ENCODE measurements at regions not wholly inside any gene's neighbourhood (a gene's known extent, or its start where the extent isn't known, plus 50 kb on each side); places are given as distances from the start of the nearest gene placed in this dataset.

GRCh38 chr2:228860601-228861285 lies 410.3 kb downstream of the PID1 start:
- no peak for DNase-seq

DNA sequence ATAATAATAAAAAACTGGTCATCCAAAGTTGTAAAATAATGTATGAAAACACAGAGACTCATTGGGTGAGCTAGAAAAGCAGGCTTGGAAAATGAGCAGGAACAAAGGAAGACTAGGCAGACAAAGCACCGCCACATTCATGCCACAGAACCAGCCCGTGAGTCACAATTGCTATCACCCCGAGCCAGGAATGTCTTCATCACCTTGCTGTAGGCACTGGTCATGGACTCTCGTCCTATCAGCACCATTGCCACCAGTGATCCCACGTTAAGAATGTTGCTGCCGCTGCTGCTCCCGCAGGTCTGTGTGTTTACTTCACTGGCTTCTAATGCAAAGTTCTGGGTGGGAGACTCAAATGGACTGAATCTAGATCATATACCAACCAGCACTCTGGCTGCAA lies 417.9 kb downstream of the PID1 start:
- DNase-seq = no peak

DNA sequence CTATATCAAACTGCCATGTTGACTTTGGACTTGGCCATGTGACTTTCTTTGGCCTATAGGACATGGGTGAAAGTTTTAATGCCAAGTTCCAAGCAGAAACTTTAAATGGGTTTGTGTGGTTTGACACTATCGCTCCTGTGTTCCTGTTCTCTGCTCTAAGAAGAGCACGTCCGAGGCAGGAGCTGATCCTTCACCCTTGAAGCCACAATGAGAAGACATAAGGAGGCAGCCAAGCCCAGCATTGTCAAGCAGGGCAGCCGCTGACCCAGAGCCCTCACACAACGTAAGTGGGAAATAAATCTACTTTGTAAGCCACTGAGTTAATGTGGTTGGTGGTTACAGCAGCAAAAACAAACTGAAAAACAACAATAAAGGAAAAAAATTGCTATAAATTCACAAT lies 422.4 kb downstream of the PID1 start:
- no peak for DNase-seq

DNA sequence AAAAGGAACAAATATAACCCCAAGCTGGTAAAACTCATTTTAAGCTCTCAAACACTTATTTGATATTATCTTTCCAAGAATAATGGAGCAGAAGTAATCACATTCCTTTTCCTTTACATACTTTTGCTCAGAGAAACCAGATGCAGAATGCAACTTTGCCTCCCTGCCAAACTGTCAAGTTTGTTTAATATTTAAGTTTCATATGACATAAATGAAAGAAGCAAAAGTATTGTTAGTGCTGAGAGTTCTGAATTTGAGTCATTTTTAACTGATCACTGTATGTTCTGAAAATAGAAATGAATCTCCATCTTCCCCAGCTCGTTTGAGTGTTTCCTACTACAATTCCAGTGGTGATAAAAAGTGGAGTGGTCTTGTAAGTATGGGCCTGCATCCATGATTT lies 423.4 kb downstream of the PID1 start:
- DNase-seq = no peak

DNA sequence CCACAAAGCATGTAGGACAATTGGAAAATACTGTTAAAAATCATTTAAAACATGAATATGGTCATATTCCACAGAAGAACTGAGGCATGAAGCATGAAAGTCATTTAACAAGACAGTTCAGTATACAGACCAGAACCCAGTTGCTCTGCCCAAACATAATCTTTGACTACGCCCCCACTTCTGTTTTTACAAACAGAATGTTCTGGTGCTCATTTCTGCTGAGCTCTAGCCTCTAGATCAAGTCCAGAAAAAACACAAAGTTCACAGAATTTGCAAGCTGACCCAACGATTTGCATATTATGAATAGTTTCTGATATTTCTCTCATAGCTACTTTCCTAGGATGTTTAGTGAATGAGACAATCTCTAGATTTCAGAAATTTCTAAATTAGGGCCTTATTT lies 424.9 kb downstream of the PID1 start:
- no peak for DNase-seq

- DNase-seq = no peak
Observed at GRCh38 chr2:228845162-228845925, 425.7 kb downstream of the PID1 start.

DNA sequence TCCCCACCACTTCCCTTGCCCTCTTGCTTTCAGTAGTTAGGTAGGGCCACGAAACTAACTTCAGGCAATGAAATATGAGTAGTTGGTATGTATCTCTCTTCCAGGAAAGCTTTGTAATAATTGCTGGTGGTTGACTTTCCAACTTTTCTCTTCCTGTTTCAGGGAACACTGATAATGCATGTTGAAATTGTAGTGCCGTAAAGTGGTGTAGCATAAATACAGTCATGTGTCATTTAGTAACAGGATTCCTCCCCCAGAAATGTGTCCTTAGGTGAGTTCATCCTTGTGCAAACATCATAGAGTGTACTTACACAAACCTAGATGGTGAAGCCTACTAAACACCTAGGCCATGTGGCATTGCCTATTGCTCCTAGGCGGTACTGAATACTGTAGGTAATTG lies 429.2 kb downstream of the PID1 start:
- DNase-seq = no peak

GRCh38 chr2:228841475-228841874 lies 429.6 kb downstream of the PID1 start:
- no peak for DNase-seq

- DNase-seq = no peak
Observed at GRCh38 chr2:228840743-228841114, 430.4 kb downstream of the PID1 start.

DNA sequence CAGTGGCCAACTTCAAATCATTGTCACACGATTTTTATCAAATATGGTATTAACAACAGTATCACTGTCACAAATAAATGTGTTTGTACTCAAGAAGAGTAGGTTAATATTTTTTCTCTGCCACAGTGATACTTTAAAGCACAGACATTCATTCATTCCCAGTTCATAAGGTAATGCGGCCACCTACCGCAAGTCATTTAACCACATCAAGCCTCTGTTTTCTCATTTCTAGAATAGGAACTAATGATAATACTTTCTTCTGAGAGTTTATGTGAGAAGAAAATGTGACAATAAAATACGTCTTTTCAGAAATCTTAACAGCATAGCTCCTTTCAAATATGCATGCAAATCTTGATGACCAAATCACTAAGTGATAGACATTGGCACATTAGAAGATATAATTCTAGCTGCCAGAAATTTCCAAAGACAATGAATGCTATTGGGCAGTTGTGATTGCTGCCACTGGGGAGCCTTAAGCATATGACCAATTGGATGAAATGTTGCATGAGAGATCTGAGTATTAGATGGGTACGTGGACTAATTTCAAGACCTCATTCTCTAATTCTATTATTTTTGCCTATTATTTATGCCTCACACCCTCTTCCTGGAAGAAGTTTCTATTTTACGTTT lies 430.9 kb downstream of the PID1 start:
- no peak for DNase-seq

GRCh38 chr2:228839421-228839876 lies 431.6 kb downstream of the PID1 start:
- no peak for DNase-seq

DNA sequence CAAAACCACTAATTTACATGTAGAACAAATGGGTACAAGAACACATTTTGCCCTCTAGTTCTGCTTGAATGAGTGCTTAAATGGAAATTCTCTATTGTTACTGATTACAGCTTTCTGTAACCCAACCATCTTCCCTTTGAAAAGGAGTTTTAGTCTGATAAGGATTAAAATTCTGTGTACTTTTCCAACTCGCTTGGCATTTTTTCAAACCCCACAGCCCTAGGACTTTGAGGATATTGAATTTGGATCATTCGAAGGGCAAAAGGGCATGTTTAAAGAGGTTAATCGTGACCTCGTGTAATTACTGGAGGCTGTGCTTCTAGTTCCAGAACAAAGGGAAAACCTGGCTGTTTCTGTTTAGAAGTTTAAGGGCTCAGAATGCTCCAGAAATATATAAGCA lies 432.3 kb downstream of the PID1 start:
- DNase-seq = no peak

- no peak for DNase-seq
Observed at GRCh38 chr2:228828397-228828796, 442.7 kb downstream of the PID1 start.

GRCh38 chr2:228827056-228827700 lies 443.9 kb downstream of the PID1 start:
- DNase-seq = no peak

DNA sequence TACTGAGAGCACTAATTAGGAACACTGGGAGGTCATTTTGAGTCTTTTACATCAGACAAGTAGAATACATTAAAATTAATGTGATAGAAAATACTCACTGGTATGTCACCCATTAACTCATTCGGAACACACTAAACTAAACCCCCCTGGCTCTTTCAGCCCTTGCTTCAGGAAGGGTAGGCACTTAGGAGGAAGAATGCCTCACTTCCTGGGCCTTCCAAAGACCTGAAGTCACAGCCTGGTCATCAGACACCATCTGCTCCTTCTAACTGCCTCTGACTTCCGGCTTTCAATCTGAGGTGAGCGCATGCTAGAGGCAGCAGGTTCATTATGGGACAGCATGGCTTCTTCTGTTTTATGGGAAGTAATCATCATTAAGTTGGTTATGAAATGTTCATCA lies 451.4 kb downstream of the PID1 start:
- DNase-seq = no peak

DNA sequence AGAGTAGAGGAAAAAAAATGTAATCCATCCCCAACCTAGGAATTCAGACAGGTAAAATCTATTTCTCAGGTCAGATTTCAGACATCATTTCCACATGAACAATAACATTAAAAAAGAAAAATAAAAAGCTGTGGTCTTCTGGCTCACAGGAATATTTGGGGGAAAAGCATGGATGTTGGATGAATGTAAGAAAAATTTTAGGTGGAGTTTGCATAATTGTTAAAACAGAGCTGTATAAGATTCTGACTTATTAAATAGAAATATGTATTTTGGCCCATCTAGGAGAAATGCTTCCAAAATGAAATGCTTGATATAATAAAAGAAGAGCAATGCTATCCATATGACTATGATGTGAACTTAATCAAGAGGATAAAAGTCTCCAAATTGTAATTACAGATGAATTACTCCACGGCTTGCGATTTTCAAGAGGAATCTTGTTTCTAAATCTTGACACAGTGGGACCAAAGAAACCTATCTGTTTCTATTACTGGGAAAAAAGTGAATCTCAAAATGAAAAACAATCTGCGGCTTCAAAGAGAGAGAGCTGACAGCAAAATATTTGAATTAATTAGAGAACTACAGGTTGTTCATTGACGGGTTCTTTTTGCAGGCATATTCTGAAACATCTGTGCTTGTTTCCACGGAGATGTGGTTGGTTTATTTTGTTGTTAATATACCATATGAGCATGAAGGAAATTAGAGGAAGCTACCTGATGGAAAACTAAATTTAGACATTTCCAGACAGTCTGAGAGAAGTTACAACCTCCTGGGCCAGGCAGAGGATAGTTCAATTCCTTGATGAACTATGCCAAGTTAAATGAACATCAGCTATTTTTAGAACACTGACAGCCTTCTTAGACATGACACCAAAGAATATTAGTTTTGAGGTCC lies 468.7 kb downstream of the PID1 start:
- DNase-seq = no peak

DNA sequence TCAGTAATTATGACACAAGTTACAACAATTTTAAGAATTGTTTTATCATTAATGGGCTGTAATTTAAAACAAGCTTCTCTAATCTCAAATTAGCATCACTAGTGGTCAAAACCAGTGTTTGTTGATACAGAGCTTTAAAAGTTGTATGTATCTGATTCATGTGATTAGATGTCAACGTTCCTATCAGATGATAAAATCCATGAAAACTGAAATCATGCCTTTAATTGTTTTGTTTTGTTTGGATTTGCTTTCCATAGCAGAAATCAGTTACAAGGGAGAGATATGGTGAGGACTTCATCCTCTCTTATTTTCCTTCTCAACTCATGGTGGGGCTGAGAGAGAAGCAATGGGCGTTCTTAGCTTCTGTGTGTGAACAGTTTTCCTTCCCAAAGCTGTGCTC lies 469.6 kb downstream of the PID1 start:
- no peak for DNase-seq

DNA sequence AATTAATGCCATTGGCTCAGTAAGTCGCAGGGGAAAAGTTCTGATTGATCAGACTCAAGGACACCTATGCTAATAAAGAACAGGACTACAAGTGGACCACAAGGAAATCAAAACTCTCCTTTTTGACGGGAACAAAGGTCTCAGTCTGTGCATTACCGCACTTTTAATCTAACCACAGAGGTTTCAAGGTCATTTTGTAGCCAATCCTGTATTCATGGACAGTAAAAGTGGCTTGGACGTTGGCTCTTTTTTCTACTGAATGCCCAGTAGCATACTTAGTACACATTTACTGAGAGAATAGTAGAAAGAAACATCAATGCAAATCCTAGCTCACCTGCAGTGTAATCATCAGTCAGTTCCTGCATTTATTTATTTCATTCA lies 471.9 kb downstream of the PID1 start:
- DNase-seq = no peak

- no peak for DNase-seq
Observed at GRCh38 chr2:228798458-228799207, 472.5 kb downstream of the PID1 start.

DNA sequence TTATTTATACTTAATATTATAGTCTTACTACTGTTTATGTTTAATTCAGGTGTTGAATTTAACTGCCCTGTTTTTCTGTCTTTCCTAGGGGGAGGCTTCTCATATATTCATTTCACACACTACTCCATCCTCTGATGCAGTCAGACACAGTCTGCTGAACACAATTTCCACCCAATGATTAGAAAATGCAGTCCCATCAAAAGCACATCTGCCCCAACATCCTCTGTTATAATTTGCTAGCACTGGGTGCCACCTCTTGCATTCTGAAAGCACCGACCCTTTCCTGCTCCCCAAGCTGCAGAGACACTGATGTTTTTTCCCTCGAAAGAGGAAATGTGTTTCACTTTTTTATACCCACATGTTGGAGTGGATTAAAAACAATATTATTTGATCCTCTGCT lies 474.7 kb downstream of the PID1 start:
- no peak for DNase-seq

DNA sequence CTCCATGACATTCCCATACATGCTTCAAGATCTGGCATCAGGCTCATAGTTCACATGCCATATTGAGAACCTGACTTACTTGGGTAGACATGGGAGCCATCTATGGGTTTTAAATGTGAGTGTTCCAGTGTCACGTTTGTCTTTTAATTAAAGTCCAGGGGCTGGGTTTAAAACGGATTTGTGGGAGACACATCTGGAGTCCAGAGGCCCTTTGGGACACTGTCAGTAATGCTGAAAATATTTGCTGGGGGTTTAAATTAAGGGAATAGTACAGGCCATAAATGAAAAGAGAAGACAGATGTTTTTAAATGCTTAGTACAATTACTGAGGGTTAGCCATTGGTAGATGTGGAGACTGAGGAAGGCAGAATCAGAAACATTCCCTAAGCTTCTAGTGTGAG lies 478.0 kb downstream of the PID1 start:
- no peak for DNase-seq

- DNase-seq = no peak
Observed at GRCh38 chr2:228786901-228787300, 484.2 kb downstream of the PID1 start.

Measured in retina (tissue), 1 donor.